ENCODE measurements at regions not wholly inside any gene's neighbourhood (a gene's known extent, or its start where the extent isn't known, plus 50 kb on each side); places are given as distances from the start of the nearest gene placed in this dataset.

- H3K4me2 ChIP-seq (ENCODE audit: insufficient read depth, low read length) = no peak overlapping the region
- intact Hi-C loops (cut with micrococcal nuclease) (no loop called here), dilution Hi-C loops (cut with MboI; ENCODE audit: extremely low pct_ligation_motif_present, low sequenced_read_pairs) (no loop called here)
- H3K36me3 ChIP-seq (ENCODE audit: control insufficient read depth in 2 of 2, extremely low read depth in 1 of 2, insufficient read depth in 2 of 2, low read length in 2 of 2) = no peaks in the 10 kb centered on the region
- H3K9me3 ChIP-seq (replicated peaks; ENCODE audit: control insufficient read depth, insufficient read depth, low read length) = no peaks in the 10 kb centered on the region
- H4K20me1 ChIP-seq (replicated peaks; ENCODE audit: control insufficient read depth, extremely low read depth, insufficient read depth, low read length) = no peaks in the 10 kb centered on the region
- peaks cover 0 to 2% of the 10 kb centered on the region in 2 experiments for H3K27me3 ChIP-seq (ENCODE audit: control insufficient read depth in 2 of 2, insufficient read depth in 2 of 2, low read length in 2 of 2)
- FAIRE-seq (no peak), DNase-seq (ENCODE audit: low read depth, low spot score) (no peak)
- no peak overlapping the region for H2AFZ ChIP-seq (ENCODE audit: low read depth, low read length)
- BruUV-seq (replicated peaks) = no TSS peak
- ChIA-PET CTCF (interaction anchor here (0.8 kb wide), 1 partner anchor 24 kb away, joined by 3 read pairs; no protein-coding TSS in a partner anchor), POLR2A (no interaction called here)
- no peak for TF ChIP-seq JUN (IDR thresholded peaks at IDR 0.05; ENCODE audit: borderline replicate concordance, insufficient read depth, insufficient read length, low read depth)
- no peak for TF ChIP-seq FOS (IDR thresholded peaks at IDR 0.05; ENCODE audit: borderline replicate concordance, insufficient read depth, low read length)
- no peak for TF ChIP-seq GATA2 (IDR thresholded peaks at IDR 0.05; ENCODE audit: insufficient read depth, insufficient read length, low read depth, low read length)
- no peak for TF ChIP-seq POLR2A (IDR thresholded peaks at IDR 0.05; ENCODE audit: low read depth, low read length)
- TF ChIP-seq MYC (IDR thresholded peaks at IDR 0.05; ENCODE audit: low read depth, low read length) = no peak
- no peak for TF ChIP-seq POLR2AphosphoS5 (IDR thresholded peaks at IDR 0.05; ENCODE audit: insufficient read depth, low read depth, low read length)
- TF ChIP-seq MAX (IDR thresholded peaks at IDR 0.05; ENCODE audit: insufficient read depth, insufficient read length) = no peak
- TF ChIP-seq CTCF (IDR thresholded peaks at IDR 0.05; ENCODE audit: extremely low read depth in 1 of 2, insufficient read depth in 1 of 2, low read depth in 1 of 2, low read length in 2 of 2) = no peak
- no peak overlapping the region for H3K27ac ChIP-seq (ENCODE audit: insufficient read depth, low read depth, low read length)
- H3K4me1 ChIP-seq (ENCODE audit: control insufficient read depth, extremely low read depth, insufficient read depth, low read length) = no peaks in the 10 kb centered on the region
- H3K4me3 ChIP-seq (replicated peaks in 1 of 3; ENCODE audit: insufficient read depth in 1 of 3, low read depth in 1 of 3, low read length in 3 of 3) = no peak overlapping the region
- no peak overlapping the region for H3K9ac ChIP-seq (replicated peaks; ENCODE audit: extremely low read depth, insufficient read depth, low read length)
- no peaks in the 10 kb centered on the region for H3K79me2 ChIP-seq (ENCODE audit: control insufficient read depth, insufficient read depth, low read length)
- no peaks in the 10 kb centered on the region for H3K9me1 ChIP-seq (replicated peaks; ENCODE audit: control insufficient read depth, extremely low read depth, insufficient read depth, low read length)
Measured at GRCh38 chr6:167711768-167712730, 114.7 kb upstream of the AFDN start.

Measured in endothelial cell of umbilical vein (primary cell).